Spinal cord (tissue), 10 donors: ENCODE measurements at regions not wholly inside any gene's neighbourhood (a gene's known extent, or its start where the extent isn't known, plus 50 kb on each side); places are given as distances from the start of the nearest gene placed in this dataset. TPM values are rescaled to one million over a fixed set of nuclear protein-coding genes. Genes with fewer than 3 reads are reported as not detected.

ENCODE experiments used
- DNase-seq, 6 donors: peaks; one replicate each; pipeline versions ENCODE4 v3.0.0 to v3.0.0-alpha.2; 2013 to 2015; ENCODE audit warnings: low spot score in 6 of 6, low read depth in 4 of 6
- H3K27ac ChIP-seq: one replicate; pipeline ENCODE4 v1.5.1; 2013; ENCODE audit warnings: low read depth, low read length, control low read depth
- H3K27me3 ChIP-seq: one replicate; pipeline ENCODE4 v1.6.1; 2013; ENCODE audit warnings: low read length; ENCODE audit not compliant: control insufficient read depth, insufficient read depth
- H3K36me3 ChIP-seq: one replicate; pipeline ENCODE4 v1.6.1; 2013; ENCODE audit warnings: low read length; ENCODE audit not compliant: control insufficient read depth, insufficient read depth
- H3K4me1 ChIP-seq: one replicate; pipeline ENCODE4 v1.6.1; 2013; ENCODE audit warnings: low read length; ENCODE audit not compliant: control insufficient read depth, insufficient read depth
- H3K4me3 ChIP-seq: one replicate; pipeline ENCODE4 v1.5.1; 2013; ENCODE audit warnings: low read depth, low read length, control low read depth
- H3K9me3 ChIP-seq: one replicate; pipeline ENCODE4 v1.6.1; 2013; ENCODE audit warnings: low read length; ENCODE audit not compliant: control insufficient read depth, insufficient read depth
- WGBS: methylation state at CpG from one replicate; pipeline ENCODE4 v1.1.5; 2013; ENCODE audit warnings: missing lambda C conversion rate; ENCODE audit not compliant: insufficient coverage; 5-methylcytosine and 5-hydroxymethylcytosine counted together
- small RNA-seq: library from RNA; depleted of rRNA; stranded (forward); fragments of <200 nt; gene quantifications from one replicate; pipeline ENCODE3, GENCODE V24; 2014; ENCODE audit warnings: low replicate concordance
- donor health status: healthy.

DNA sequence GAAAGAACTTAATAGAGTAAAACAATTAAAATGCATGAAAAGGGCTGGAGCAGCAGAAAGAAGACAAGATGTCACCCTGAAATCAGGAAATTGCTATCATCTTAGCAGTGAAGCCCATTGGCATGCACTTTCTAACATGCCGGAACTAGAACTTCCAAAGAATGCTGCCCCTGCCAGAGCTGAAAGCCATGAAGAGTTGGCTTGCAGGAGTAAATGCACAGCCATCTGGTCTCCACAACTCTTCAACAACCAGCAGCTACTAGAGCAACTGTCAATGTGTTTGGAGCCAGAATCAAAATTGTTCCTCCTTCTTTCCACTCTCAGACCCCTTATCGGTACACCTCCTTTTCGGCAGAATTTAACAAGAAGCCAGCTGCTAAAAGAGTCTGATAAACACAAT lies 414.1 kb downstream of the KCNH5 start:
- WGBS: 92% methylated on average over 1 of the region's 3 CpGs
- peak in 1 of 6 donors; percentile 80 for DNase-seq

DNA sequence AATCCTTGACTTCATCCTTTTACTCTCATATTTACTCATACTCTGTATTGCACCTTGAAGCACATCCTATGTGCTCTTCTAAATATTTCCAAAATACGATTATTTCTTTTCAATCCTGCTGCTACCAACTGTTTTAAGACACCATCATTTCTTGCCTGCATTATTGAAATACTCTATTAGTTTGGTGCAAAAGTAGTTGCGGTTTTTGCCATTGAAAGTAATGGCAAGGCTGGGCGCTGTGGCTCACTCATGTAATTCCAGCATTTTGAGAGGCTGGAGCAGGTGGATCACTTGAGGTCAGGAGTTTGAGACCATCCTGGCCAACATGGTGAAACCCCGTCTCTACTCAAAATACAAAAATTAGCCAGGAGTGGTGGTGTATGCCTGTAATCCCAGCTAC lies 412.5 kb downstream of the KCNH5 start:
- no peak overlapping the region for H3K4me3 ChIP-seq
- 100% methylated on average over 1 of the region's 4 CpGs for WGBS

More for the DNA sequence above, 414.1 kb downstream of the KCNH5 start:
- H3K27ac ChIP-seq: no peak overlapping the region
- no peaks in the 10 kb centered on the region for H3K36me3 ChIP-seq
- no peaks in the 10 kb centered on the region for H3K27me3 ChIP-seq
- H3K4me1 ChIP-seq: no peaks in the 10 kb centered on the region
- H3K4me3 ChIP-seq: no peak overlapping the region
- no peaks in the 10 kb centered on the region for H3K9me3 ChIP-seq

DNA sequence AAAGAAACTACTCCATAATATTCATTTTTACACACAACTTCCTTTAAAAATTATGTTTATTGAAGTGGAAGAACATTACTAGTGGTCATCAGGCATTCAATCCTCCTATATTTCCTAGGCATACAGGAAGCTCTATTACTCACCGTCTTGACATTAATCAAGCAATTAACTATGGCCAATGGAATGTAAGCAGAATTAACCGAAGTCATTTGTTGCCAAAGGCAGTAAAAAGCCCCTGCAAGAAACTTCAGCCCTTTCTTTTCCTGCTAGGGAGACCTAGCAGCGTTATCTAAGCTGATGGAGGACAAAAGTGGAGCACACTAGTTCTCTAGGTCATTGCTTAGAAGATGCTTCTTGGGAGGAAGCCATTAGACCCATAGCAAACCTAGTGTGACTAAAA lies 399.6 kb downstream of the KCNH5 start:
- no peak for DNase-seq
- H3K4me1 ChIP-seq: no peaks in the 10 kb centered on the region
- H3K9me3 ChIP-seq: no peaks in the 10 kb centered on the region
- no peaks in the 10 kb centered on the region for H3K27me3 ChIP-seq
- no peaks in the 10 kb centered on the region for H3K36me3 ChIP-seq
- WGBS: 75% methylated on average over 2 of the region's 3 CpGs
- H3K27ac ChIP-seq: no peak overlapping the region
- no peak overlapping the region for H3K4me3 ChIP-seq

More for the DNA sequence above, 412.5 kb downstream of the KCNH5 start:
- H3K4me1 ChIP-seq: no peaks in the 10 kb centered on the region
- no peaks in the 10 kb centered on the region for H3K36me3 ChIP-seq
- no peak for DNase-seq
- no peaks in the 10 kb centered on the region for H3K27me3 ChIP-seq
- H3K27ac ChIP-seq: no peak overlapping the region
- H3K9me3 ChIP-seq: peaks cover 1% of the 10 kb centered on the region

Small RNA genes lying in the stretch of these regions (small RNA-seq; reads per million reads assigned to genes)
- gene AL389895.1: not detected
